ENCODE measurements at regions not wholly inside any gene's neighbourhood (a gene's known extent, or its start where the extent isn't known, plus 50 kb on each side); places are given as distances from the start of the nearest gene placed in this dataset.

- TF ChIP-seq POLR2A (IDR thresholded peaks at IDR 0.05; ENCODE audit: low read depth, low read length) (no peak), TAF1 (IDR thresholded peaks at IDR 0.05; ENCODE audit: low read depth, low read length) (no peak), POLR2AphosphoS5 (IDR thresholded peaks at IDR 0.05; ENCODE audit: low read depth, low read length) (no peak), SPI1 (IDR thresholded peaks at IDR 0.05; ENCODE audit: low read depth, low read length) (no peak)
These were observed 258.3 kb upstream of the ADAMTSL1 start for GRCh38 chr9:18215626-18216025.
